NCI-H748 (cell line): ENCODE measurements at regions not wholly inside any gene's neighbourhood (a gene's known extent, or its start where the extent isn't known, plus 50 kb on each side); places are given as distances from the start of the nearest gene placed in this dataset.
A peak's percentile ranks its signal among the peaks of the same experiment; 100 is the strongest.

ENCODE experiments used
- DNase-seq: peaks from one replicate; lab custom pipeline; 2025; ENCODE audit not compliant: unreplicated experiment; lab: John Stamatoyannopoulos, UW

GRCh38 chr6:22394691-22395090 lies 97.9 kb upstream of the PRL start:
- no peak for DNase-seq

- no peak for DNase-seq
These were observed 102.9 kb upstream of the PRL start for GRCh38 chr6:22399693-22400092.

GRCh38 chr6:22401206-22401605 lies 104.4 kb upstream of the PRL start:
- DNase-seq, result no peak

- DNase-seq, result no peak
These were observed 105.1 kb upstream of the PRL start for GRCh38 chr6:22401932-22402331.

GRCh38 chr6:22409486-22409885 lies 112.7 kb upstream of the PRL start:
- DNase-seq, result no peak

GRCh38 chr6:22411376-22412105 lies 114.7 kb upstream of the PRL start:
- no peak for DNase-seq

- DNase-seq, result no peak
These were observed 116.2 kb upstream of the PRL start for GRCh38 chr6:22412994-22413393.

- DNase-seq, result no peak
These were observed 117.0 kb upstream of the PRL start for GRCh38 chr6:22413681-22414311.

GRCh38 chr6:22418714-22419113 lies 121.9 kb upstream of the PRL start:
- no peak for DNase-seq

GRCh38 chr6:22421198-22421597 lies 124.4 kb upstream of the PRL start:
- no peak for DNase-seq

GRCh38 chr6:22424196-22424595 lies 127.4 kb upstream of the PRL start:
- no peak for DNase-seq

GRCh38 chr6:22432060-22432459 lies 135.2 kb upstream of the PRL start:
- DNase-seq, result no peak

- no peak for DNase-seq
These were observed 135.6 kb upstream of the HDGFL1 start for GRCh38 chr6:22433745-22434144.

GRCh38 chr6:22435151-22435550 lies 134.2 kb upstream of the HDGFL1 start:
- DNase-seq, result no peak

- no peak for DNase-seq
These were observed 133.2 kb upstream of the HDGFL1 start for GRCh38 chr6:22436134-22436533.

GRCh38 chr6:22437665-22438064 lies 131.7 kb upstream of the HDGFL1 start:
- DNase-seq, result no peak

- peak; percentile 59 for DNase-seq
These were observed 126.5 kb upstream of the HDGFL1 start for GRCh38 chr6:22442826-22443225.

- DNase-seq, result no peak
These were observed 125.0 kb upstream of the HDGFL1 start for GRCh38 chr6:22444330-22444729.

- DNase-seq, result no peak
These were observed 123.4 kb upstream of the HDGFL1 start for GRCh38 chr6:22445946-22446345.

GRCh38 chr6:22447249-22448196 lies 121.8 kb upstream of the HDGFL1 start:
- peak; percentile 64 for DNase-seq

GRCh38 chr6:22448291-22448711 lies 121.1 kb upstream of the HDGFL1 start:
- DNase-seq, result peak; percentile 38

- no peak for DNase-seq
These were observed 117.4 kb upstream of the HDGFL1 start for GRCh38 chr6:22451962-22452361.
